Prostate gland (tissue), 2 donors: ENCODE measurements at regions not wholly inside any gene's neighbourhood (a gene's known extent, or its start where the extent isn't known, plus 50 kb on each side); places are given as distances from the start of the nearest gene placed in this dataset.

Experiments
- CTCF ChIP-seq, 4 experiments: fragments of 200-600 bp in 2 of 4; fragments of 450-650 bp in 2 of 4; sonication (generic) in 2 of 4; IDR thresholded peaks; 1 replicate in 3 of 4; 2 replicates in 1 of 4; pipeline ENCODE4 v1.5.1; 2016 to 2019; ENCODE audit warnings: antibody characterized with exemption in 4 of 4, mild to moderate bottlenecking in 2 of 4, moderate library complexity in 2 of 4
- POLR2A ChIP-seq: fragments of 450-650 bp; IDR thresholded peaks from one replicate; pipeline ENCODE4 v1.6.1; 2016; ENCODE audit warnings: antibody characterized with exemption, mild to moderate bottlenecking
- POLR2AphosphoS5 ChIP-seq: sonication (generic); formaldehyde crosslinking; IDR thresholded peaks from one replicate; pipeline ENCODE4 v1.6.1; 2017; ENCODE audit warnings: antibody characterized with exemption

GRCh38 chr22:22391543-22391942 lies 117.0 kb downstream of the ZNF280B start:
- no peak for TF ChIP-seq CTCF (IDR thresholded peaks at IDR 0.05)
- TF ChIP-seq POLR2AphosphoS5, result no peak
- TF ChIP-seq POLR2A, result no peak
